MM.1S (cell line): ENCODE measurements at regions not wholly inside any gene's neighbourhood (a gene's known extent, or its start where the extent isn't known, plus 50 kb on each side); places are given as distances from the start of the nearest gene placed in this dataset.

Source experiments
- CTCF ChIP-seq: fragments of 300-600 bp; sonication (generic); IDR thresholded peaks from 2 replicates; pipeline ENCODE4 v1.5.1; 2016; ENCODE audit warnings: antibody characterized with exemption, low read length, mixed read lengths
- EZH2 ChIP-seq: fragments of 300-600 bp; sonication (generic); optimal IDR thresholded peaks from 2 replicates; pipeline ENCODE3; 2017; ENCODE audit warnings: low read depth, mild to moderate bottlenecking, antibody characterized with exemption, low read length, mixed read lengths

GRCh38 chr15:98035577-98036010, 75.1 kb downstream of the ARRDC4 start:
- TF ChIP-seq CTCF = no peak
- no peak for TF ChIP-seq EZH2
